ENCODE measurements at regions not wholly inside any gene's neighbourhood (a gene's known extent, or its start where the extent isn't known, plus 50 kb on each side); places are given as distances from the start of the nearest gene placed in this dataset.

GRCh38 chr11:47916361-47916841, 64.0 kb upstream of the PTPRJ start:
- TF ChIP-seq CTCF (IDR thresholded peaks at IDR 0.05) (no peak), POLR2A (IDR thresholded peaks at IDR 0.05; ENCODE audit: low read depth) (no peak), POLR2AphosphoS5 (IDR thresholded peaks at IDR 0.05) (peak in 1 of 2 donors; percentile 10)
